Lower leg skin (tissue), 3 donors: ENCODE measurements at regions not wholly inside any gene's neighbourhood (a gene's known extent, or its start where the extent isn't known, plus 50 kb on each side); places are given as distances from the start of the nearest gene placed in this dataset.

ENCODE experiments used
- POLR2A ChIP-seq, 2 donors: fragments of 450-650 bp; IDR thresholded peaks; one replicate each; pipeline ENCODE4 v1.6.1; 2016 to 2017; ENCODE audit warnings: antibody characterized with exemption in 2 of 2, mild to moderate bottlenecking in 1 of 2, moderate library complexity in 1 of 2
- TF ChIP-seq, protein P1 (sequence below), 3 donors: fragments of 450-650 bp; IDR thresholded peaks; one replicate each; pipeline ENCODE4 v1.5.1; 2016; ENCODE audit warnings: antibody characterized with exemption in 3 of 3, mild to moderate bottlenecking in 3 of 3, moderate library complexity in 2 of 3

- TF ChIP-seq, protein P1, sequence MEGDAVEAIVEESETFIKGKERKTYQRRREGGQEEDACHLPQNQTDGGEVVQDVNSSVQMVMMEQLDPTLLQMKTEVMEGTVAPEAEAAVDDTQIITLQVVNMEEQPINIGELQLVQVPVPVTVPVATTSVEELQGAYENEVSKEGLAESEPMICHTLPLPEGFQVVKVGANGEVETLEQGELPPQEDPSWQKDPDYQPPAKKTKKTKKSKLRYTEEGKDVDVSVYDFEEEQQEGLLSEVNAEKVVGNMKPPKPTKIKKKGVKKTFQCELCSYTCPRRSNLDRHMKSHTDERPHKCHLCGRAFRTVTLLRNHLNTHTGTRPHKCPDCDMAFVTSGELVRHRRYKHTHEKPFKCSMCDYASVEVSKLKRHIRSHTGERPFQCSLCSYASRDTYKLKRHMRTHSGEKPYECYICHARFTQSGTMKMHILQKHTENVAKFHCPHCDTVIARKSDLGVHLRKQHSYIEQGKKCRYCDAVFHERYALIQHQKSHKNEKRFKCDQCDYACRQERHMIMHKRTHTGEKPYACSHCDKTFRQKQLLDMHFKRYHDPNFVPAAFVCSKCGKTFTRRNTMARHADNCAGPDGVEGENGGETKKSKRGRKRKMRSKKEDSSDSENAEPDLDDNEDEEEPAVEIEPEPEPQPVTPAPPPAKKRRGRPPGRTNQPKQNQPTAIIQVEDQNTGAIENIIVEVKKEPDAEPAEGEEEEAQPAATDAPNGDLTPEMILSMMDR (IDR thresholded peaks at IDR 0.05): no peak
- TF ChIP-seq POLR2A (IDR thresholded peaks at IDR 0.05): no peak
These were observed 165.6 kb upstream of the POGK start for GRCh38 chr1:166673722-166674121.
